GM12872 (cell line): ENCODE measurements at regions not wholly inside any gene's neighbourhood (a gene's known extent, or its start where the extent isn't known, plus 50 kb on each side); places are given as distances from the start of the nearest gene placed in this dataset.

Source experiments
- TF ChIP-seq, protein P1 (sequence below): IDR thresholded peaks from 3 replicates; pipeline ENCODE4 v1.5.1; 2011; ENCODE audit warnings: low read depth, mild to moderate bottlenecking, low read length, moderate library complexity; ENCODE audit not compliant: insufficient read depth

DNA sequence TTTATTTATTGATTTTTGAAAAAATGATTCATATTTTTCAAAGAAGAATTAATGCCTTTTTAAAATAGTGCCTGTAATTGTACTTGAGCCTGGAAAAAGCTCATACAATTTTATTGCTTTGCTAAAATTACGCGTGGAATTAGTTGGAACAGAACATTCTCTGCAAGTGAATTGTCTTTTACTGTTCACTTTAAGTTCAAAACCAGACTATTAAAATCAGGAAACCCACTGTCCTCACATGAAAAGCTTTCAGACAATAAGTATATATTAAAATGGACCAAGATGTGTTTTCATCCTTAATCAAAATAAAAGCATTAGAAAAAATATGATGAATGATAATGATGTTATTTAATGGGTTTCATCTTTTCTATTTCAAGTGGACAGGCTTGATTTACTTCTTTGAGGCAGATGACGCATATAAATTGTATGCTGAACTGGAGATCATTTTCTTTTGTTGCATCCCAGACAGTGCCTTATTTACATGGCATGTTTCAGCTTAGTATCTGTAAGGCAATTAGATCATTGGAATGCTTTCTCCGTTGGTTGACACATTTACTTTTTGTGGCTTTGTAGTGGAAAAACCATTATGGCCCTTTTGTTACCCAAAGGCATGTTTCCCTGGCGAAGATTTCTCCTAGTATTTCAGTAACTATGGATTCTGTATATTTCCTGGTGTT, 299.0 kb upstream of the MAGEC2 start:
- TF ChIP-seq, protein P1, sequence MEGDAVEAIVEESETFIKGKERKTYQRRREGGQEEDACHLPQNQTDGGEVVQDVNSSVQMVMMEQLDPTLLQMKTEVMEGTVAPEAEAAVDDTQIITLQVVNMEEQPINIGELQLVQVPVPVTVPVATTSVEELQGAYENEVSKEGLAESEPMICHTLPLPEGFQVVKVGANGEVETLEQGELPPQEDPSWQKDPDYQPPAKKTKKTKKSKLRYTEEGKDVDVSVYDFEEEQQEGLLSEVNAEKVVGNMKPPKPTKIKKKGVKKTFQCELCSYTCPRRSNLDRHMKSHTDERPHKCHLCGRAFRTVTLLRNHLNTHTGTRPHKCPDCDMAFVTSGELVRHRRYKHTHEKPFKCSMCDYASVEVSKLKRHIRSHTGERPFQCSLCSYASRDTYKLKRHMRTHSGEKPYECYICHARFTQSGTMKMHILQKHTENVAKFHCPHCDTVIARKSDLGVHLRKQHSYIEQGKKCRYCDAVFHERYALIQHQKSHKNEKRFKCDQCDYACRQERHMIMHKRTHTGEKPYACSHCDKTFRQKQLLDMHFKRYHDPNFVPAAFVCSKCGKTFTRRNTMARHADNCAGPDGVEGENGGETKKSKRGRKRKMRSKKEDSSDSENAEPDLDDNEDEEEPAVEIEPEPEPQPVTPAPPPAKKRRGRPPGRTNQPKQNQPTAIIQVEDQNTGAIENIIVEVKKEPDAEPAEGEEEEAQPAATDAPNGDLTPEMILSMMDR = no peak

DNA sequence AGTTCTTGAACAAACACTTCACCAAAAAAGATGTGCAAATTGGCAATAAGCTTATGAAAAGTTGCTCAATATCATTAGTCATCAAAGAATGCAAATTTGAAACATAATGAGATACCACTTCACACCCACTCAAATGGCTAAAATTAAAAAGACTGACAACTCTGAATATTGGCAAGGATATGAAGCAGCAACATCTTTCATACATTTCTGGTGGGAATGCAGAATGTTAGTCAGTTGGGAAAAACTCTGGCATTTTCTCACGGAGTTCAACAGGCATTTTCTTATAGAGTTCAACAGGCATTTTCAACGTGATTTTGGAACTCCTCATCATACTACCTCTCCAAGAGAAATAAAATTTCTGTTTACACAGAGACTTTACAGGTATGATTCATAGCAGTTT, 297.4 kb upstream of the MAGEC2 start:
- TF ChIP-seq, protein P1 = no peak

DNA sequence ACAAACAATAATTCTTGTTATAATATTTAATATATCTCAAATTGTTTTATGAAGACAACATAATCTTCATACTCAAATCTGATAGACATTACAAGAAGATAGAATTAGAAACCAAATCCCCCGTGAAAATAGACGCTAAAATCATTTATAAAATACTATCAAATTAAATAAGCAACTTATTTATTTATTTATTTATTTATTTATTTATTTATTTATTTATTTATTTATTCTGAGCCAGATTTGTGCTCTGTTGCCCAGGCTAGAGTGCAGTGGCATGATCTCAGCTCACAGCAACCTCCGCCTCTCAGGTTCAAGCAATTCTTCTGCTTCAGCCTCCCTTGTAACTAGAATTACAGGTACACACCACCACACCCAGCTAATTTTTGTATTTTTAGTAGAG, 294.9 kb upstream of the MAGEC2 start:
- TF ChIP-seq, protein P1 = no peak

DNA sequence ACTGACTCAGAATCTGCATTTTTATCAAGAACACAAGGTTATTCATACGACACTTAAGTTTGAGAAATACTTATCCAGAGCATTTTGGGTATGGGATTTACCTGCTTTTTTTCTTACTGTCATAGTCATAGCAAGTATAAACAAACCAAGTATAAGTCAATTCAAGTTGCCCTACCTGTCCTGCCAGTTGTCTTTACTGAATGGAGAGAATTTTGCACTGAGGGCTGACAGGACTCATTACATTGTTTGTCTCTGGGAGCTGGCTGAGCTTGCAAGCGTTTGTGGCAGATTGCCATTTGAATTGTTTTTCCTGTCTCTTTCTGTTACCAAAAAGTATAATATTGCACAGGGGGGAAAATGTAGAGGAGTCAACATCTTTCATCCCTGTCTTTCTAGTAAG, 278.9 kb upstream of the MAGEC2 start:
- TF ChIP-seq, protein P1 = no peak

DNA sequence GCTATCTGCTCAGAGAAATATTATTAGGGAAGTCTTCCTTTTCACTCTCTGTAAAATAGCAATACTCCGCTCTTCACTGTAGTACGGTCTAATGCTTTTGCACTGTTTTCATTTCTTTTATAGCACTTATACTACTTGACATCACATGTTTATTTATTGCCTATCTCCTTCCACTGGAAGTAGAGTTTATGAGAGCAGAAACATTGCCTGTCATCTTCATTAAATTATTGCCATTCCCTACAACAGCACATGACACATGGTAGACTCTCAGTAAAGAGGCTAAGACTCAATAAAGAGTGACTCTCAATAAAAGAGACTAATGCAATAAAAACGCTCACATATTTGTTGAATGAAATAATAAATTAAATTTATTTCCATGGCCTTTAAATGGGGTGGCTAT, 241.3 kb upstream of the MAGEC2 start:
- TF ChIP-seq, protein P1 = no peak

DNA sequence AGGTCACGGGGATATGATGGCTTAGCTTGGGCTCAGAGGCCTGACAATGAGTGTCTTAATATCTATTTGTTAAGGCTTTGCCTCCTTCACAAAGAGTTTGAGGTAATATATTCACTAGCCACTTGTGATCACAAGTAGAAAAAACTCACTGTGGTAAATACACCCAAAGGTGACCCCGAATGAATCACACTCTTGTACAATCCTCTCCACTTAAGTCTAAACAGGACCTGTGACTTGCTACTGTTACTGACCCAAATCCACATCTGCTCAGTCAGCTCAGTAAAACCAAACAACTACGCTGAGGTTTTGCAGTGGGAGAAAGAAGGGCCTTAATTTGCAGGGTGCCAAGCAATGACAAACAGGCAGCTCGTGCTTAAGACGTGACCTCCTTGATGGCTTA, 223.8 kb upstream of the MAGEC2 start:
- TF ChIP-seq, protein P1 = no peak

DNA sequence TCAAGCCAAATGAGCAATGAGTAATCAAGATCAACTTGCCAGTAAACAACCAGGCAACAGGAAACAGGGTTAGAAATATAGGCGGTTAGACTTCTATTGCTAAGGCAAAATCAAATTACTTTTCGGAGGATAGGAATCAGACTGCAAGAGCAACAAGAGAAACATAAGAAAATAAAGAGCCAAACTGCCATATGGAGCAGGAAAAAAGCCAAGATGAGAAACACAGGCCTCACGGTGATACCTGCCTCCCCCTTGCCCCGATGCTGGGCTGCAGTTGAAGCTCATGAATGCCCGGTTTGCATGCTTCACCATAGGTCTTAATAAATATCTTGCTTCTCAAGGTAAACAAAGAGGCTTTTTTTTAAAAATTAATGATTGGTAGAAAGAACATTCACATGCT, 158.4 kb upstream of the MAGEC2 start:
- TF ChIP-seq, protein P1 = no peak
